CD4-positive, alpha-beta T cell (primary cell): ENCODE measurements at regions not wholly inside any gene's neighbourhood (a gene's known extent, or its start where the extent isn't known, plus 50 kb on each side); places are given as distances from the start of the nearest gene placed in this dataset.
"Not testable (repeated sequence)": the region's sequence is repeated elsewhere in the genome, so short reads cannot be mapped to it uniquely, and the experiment has no call there.

Experiments used
- ATAC-seq: fragments of 200-7000 bp; cut with Tn5 transposase; one replicate; pipeline ENCODE4 v1.10.0; 2022; ENCODE audit warnings: mild to moderate bottlenecking; ENCODE audit not compliant: poor library complexity
- CTCF ChIA-PET: fragments of 350-600 bp; sonication (Branson Sonifier 250); formaldehyde crosslinking; loops from one replicate; lab custom pipeline; 2021; ENCODE audit warnings: antibody characterized with exemption, inconsistent platforms; lab: Charles Lee
- POLR2A ChIA-PET: fragments of 350-600 bp; sonication (Branson Sonifier 250); formaldehyde crosslinking; loops from one replicate; lab custom pipeline; 2021; ENCODE audit warnings: antibody characterized with exemption, inconsistent platforms; lab: Charles Lee
- DNase-seq, 14 experiments: peaks; one replicate each; pipeline ENCODE4 v3.0.0-alpha.2; 2013 to 2020; ENCODE audit warnings: mixed read lengths in 2 of 14
- H3K27ac ChIP-seq, 2 donors: one replicate each; pipeline versions ENCODE4 v1.5.1 to v1.7.0; 2013; ENCODE audit warnings: low read length in 2 of 2, low read depth in 1 of 2, mild to moderate bottlenecking in 1 of 2
- H3K27me3 ChIP-seq, 2 experiments: 1 replicate in 1 of 2; 2 replicates in 1 of 2; pipeline versions ENCODE4 v1.6.1 to v1.7.0; 2013; ENCODE audit warnings: low read length in 2 of 2, control low read depth in 1 of 2, mild to moderate bottlenecking in 1 of 2, moderate library complexity in 1 of 2; ENCODE audit not compliant: insufficient read depth in 2 of 2, control insufficient read depth in 1 of 2
- H3K36me3 ChIP-seq: one replicate; pipeline ENCODE4 v1.6.1; 2013; ENCODE audit warnings: low read length, control low read depth; ENCODE audit not compliant: insufficient read depth
- H3K4me1 ChIP-seq: one replicate; pipeline ENCODE4 v1.6.1; 2013; ENCODE audit warnings: low read length, control low read depth; ENCODE audit not compliant: insufficient read depth
- H3K4me3 ChIP-seq: one replicate; pipeline ENCODE4 v1.5.1; 2013; ENCODE audit warnings: mild to moderate bottlenecking, low read length, moderate library complexity
- H3K9me3 ChIP-seq, 2 experiments: 1 replicate in 1 of 2; 2 replicates in 1 of 2; pipeline versions ENCODE4 v1.6.1 to v1.7.0; 2013; ENCODE audit warnings: low read length in 2 of 2, mild to moderate bottlenecking in 2 of 2, control low read depth in 1 of 2, moderate library complexity in 1 of 2; ENCODE audit not compliant: control insufficient read depth in 1 of 2, insufficient read depth in 1 of 2
- H3K27ac Mint-ChIP-seq: one replicate; pipeline ENCODE4 v1.8.0; 2020; ENCODE audit warnings: mixed read lengths
- H3K27me3 Mint-ChIP-seq: one replicate; pipeline ENCODE4 v1.8.0; 2021; ENCODE audit warnings: mixed read lengths
- H3K36me3 Mint-ChIP-seq: one replicate; pipeline ENCODE4 v1.8.0; 2021; ENCODE audit warnings: low read depth, mixed read lengths
- H3K4me1 Mint-ChIP-seq: one replicate; pipeline ENCODE4 v1.8.0; 2021; ENCODE audit warnings: low read depth, mixed read lengths
- H3K4me3 Mint-ChIP-seq: one replicate; pipeline ENCODE4 v1.8.0; 2020; ENCODE audit warnings: mild to moderate bottlenecking, mixed read lengths
- H3K9me3 Mint-ChIP-seq: one replicate; pipeline ENCODE4 v1.8.0; 2020; ENCODE audit warnings: mixed read lengths
- intact Hi-C, 2 experiments: fragments of 100-400 bp; cut with DNase I in 1 of 2; cut with micrococcal nuclease in 1 of 2; formaldehyde crosslinking; loops; one replicate each; pipeline versions ENCODE4 v1.15.1 to v1.9.0; 2023 to 2025; cut with DNase I, micrococcal nuclease
- TF ChIP-seq, protein P1 (sequence below): fragments of 200-600 bp; IDR thresholded peaks from one replicate; pipeline ENCODE4 v1.8.0; 2022; ENCODE audit warnings: antibody characterized with exemption, mild to moderate bottlenecking

DNA sequence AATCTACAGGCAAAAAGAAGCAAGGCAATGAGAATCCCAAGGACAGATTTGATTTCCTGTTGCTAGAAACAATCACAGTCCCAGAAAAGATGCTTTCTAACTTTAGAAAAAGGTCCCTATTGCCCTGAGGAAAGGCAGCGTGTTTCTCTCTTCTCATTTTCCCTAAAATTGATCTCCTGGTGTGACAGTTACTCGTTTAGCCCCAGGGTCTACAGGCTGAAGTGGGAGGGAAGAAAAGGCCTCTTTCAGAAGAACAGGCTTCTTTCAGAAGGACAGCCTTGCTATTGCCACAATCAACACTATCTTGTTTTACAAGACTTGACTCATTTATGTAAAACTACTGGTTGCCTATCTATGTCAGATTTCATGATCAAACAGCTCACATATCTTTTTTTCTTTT is 121.8 kb upstream of the OR4E1 start:
- Mint-ChIP-seq H3K4me3 (no peak overlapping the region), H3K27ac (no peak overlapping the region), H3K4me1 (peaks cover 6% of the 10 kb centered on the region), H3K9me3 (peaks cover 6% of the 10 kb centered on the region), H3K27me3 (peaks cover 11% of the 10 kb centered on the region), H3K36me3 (no peaks in the 10 kb centered on the region)
- no peak overlapping the region for H3K27ac ChIP-seq
- H3K4me3 ChIP-seq = no peak overlapping the region
- TF ChIP-seq, protein P1, sequence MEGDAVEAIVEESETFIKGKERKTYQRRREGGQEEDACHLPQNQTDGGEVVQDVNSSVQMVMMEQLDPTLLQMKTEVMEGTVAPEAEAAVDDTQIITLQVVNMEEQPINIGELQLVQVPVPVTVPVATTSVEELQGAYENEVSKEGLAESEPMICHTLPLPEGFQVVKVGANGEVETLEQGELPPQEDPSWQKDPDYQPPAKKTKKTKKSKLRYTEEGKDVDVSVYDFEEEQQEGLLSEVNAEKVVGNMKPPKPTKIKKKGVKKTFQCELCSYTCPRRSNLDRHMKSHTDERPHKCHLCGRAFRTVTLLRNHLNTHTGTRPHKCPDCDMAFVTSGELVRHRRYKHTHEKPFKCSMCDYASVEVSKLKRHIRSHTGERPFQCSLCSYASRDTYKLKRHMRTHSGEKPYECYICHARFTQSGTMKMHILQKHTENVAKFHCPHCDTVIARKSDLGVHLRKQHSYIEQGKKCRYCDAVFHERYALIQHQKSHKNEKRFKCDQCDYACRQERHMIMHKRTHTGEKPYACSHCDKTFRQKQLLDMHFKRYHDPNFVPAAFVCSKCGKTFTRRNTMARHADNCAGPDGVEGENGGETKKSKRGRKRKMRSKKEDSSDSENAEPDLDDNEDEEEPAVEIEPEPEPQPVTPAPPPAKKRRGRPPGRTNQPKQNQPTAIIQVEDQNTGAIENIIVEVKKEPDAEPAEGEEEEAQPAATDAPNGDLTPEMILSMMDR = no peak
- ATAC-seq = no peak
- no peaks in the 10 kb centered on the region for H3K9me3 ChIP-seq
- peaks cover 0 to 2% of the 10 kb centered on the region in 2 experiments for H3K27me3 ChIP-seq
- no peak for DNase-seq
- ChIA-PET POLR2A (no interaction called here), CTCF (no interaction called here)
- H3K4me1 ChIP-seq = no peaks in the 10 kb centered on the region
- no peaks in the 10 kb centered on the region for H3K36me3 ChIP-seq
- intact Hi-C loops = no loop called here

DNA sequence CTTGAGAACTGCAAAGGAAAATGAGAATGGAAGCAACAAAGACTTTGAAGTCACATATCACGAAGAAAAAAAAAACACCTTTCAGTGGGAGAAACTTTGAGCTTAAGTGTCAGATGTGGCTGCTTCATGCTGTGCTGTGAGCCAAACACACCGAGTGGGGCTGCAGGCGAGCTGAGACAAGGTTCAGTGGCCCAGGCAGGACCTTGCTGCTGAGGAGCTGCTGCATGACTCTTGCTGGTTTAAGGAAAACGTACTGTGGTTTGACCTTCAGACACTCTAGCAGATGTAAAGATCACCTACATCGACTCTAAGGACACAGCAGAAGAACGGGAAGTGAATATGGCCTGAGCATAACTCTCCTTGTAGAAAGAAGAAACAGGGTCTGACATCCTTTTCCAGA is 118.1 kb upstream of the OR4E1 start:
- Histone ChIP-seq H3K4me1 (no peaks in the 10 kb centered on the region), H3K27ac (no peak overlapping the region), H3K4me3 (no peak overlapping the region), H3K27me3 (peaks cover 0 to 2% of the 10 kb centered on the region in 2 experiments), H3K9me3 (no peaks in the 10 kb centered on the region), H3K36me3 (no peaks in the 10 kb centered on the region)
- Mint-ChIP-seq H3K36me3 (no peaks in the 10 kb centered on the region), H3K27ac (peak overlapping the region; percentile 3), H3K4me3 (no peak overlapping the region), H3K27me3 (peaks cover under 1% of the 10 kb centered on the region), H3K4me1 (peaks cover under 1% of the 10 kb centered on the region), H3K9me3 (peaks cover 6% of the 10 kb centered on the region)
- ChIA-PET POLR2A (no interaction called here), CTCF (interaction anchor here (0.9 kb wide), 1 partner anchor 15 kb away, joined by 3 read pairs; no protein-coding TSS in a partner anchor)
- intact Hi-C loops = no loop called here
- ATAC-seq (no peak), DNase-seq (no peak)
- TF ChIP-seq, protein P1 = no peak

DNA sequence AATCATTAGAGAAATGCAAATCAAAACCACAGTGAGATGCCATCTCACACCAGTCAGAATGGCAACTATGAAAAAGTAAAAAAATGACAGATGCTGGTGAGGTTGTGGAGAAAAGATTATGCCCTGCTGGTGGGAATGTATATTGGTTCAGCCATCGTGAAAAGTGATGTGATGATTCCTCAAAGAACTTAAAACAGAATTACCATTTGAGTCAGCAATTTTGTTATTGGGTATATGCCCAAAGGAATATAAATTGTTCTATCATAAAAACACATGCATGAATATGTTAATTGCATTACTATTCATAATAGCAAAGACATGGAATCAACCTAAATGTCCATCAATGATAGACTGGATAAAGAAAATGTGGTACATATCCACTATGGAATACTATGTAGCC is 115.1 kb upstream of the OR4E1 start:
- POLR2A ChIA-PET, DNase-seq, H3K36me3 ChIP-seq, CTCF ChIA-PET, H3K36me3 Mint-ChIP-seq, H3K4me3 ChIP-seq, ATAC-seq, H3K4me1 ChIP-seq, H3K9me3 Mint-ChIP-seq, H3K4me1 Mint-ChIP-seq, H3K27ac ChIP-seq, H3K9me3 ChIP-seq, intact Hi-C loops, H3K4me3 Mint-ChIP-seq, H3K27ac Mint-ChIP-seq: not testable (repeated sequence)
- H3K27me3 Mint-ChIP-seq = peaks cover 27% of the 10 kb centered on the region
- peaks cover 2 to 11% of the 10 kb centered on the region in 2 experiments for H3K27me3 ChIP-seq

DNA sequence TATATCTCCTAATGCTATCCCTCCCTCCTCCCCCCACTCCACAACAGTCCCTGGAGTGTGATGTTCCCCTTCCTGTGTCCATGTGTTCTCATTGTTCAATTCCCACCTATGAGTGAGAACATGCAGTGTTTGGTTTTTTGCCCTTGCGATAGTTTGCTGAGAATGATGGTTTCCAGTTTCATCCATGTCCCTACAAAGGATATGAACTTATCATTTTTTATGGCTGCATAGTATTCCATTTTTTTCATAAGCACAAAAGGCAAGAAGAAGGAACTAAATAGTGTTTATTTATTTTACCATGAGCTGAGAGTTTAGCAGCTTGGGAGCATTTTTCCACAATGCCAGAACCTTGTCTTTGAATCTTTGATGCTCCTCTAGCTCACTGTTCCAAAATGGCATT is 113.6 kb upstream of the OR4E1 start:
- H3K4me1 ChIP-seq, DNase-seq, H3K27ac Mint-ChIP-seq, H3K9me3 Mint-ChIP-seq, H3K27ac ChIP-seq, intact Hi-C loops, CTCF ChIA-PET, H3K4me3 ChIP-seq, H3K9me3 ChIP-seq, H3K4me1 Mint-ChIP-seq, POLR2A ChIA-PET, ATAC-seq, H3K36me3 ChIP-seq, H3K4me3 Mint-ChIP-seq, H3K36me3 Mint-ChIP-seq: not testable (repeated sequence)
- peaks cover 2 to 19% of the 10 kb centered on the region in 2 experiments for H3K27me3 ChIP-seq
- peaks cover 41% of the 10 kb centered on the region for H3K27me3 Mint-ChIP-seq
